Breast epithelium (tissue), 3 donors: ENCODE measurements at regions not wholly inside any gene's neighbourhood (a gene's known extent, or its start where the extent isn't known, plus 50 kb on each side); places are given as distances from the start of the nearest gene placed in this dataset.

ENCODE experiments used
- POLR2AphosphoS5 ChIP-seq, 3 donors: sonication (generic); formaldehyde crosslinking; IDR thresholded peaks; one replicate each; pipeline ENCODE4 v1.6.1; 2017; ENCODE audit warnings: antibody characterized with exemption in 3 of 3
- TF ChIP-seq, protein P1 (sequence below), 3 donors: fragments of 450-650 bp; IDR thresholded peaks; one replicate each; pipeline ENCODE4 v1.5.1; 2016 to 2017; ENCODE audit warnings: antibody characterized with exemption in 3 of 3, mild to moderate bottlenecking in 3 of 3, moderate library complexity in 3 of 3

DNA sequence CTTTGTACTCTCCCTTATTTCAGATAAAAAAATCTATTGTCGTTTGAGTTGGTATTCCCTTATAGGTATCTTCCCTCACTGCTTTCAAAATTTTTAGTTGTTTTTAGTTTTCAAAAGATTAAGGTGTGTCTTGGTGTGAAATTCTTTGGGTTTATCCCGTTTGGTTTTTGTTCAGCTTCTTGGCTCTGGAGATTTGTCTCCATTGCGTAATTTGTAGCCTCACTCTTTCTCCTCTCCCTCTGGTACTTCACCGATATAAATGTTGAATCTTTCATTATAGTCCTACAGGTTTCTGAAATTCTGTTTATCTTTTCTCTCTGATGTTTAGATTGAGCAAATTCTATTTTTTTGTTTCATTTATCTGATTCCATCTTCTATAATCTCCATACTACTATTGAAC, 113.8 kb upstream of the HS6ST1 start:
- TF ChIP-seq, protein P1, sequence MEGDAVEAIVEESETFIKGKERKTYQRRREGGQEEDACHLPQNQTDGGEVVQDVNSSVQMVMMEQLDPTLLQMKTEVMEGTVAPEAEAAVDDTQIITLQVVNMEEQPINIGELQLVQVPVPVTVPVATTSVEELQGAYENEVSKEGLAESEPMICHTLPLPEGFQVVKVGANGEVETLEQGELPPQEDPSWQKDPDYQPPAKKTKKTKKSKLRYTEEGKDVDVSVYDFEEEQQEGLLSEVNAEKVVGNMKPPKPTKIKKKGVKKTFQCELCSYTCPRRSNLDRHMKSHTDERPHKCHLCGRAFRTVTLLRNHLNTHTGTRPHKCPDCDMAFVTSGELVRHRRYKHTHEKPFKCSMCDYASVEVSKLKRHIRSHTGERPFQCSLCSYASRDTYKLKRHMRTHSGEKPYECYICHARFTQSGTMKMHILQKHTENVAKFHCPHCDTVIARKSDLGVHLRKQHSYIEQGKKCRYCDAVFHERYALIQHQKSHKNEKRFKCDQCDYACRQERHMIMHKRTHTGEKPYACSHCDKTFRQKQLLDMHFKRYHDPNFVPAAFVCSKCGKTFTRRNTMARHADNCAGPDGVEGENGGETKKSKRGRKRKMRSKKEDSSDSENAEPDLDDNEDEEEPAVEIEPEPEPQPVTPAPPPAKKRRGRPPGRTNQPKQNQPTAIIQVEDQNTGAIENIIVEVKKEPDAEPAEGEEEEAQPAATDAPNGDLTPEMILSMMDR (IDR thresholded peaks at IDR 0.05), result no peak
- TF ChIP-seq POLR2AphosphoS5 (IDR thresholded peaks at IDR 0.05), result no peak
